HCT116 (cell line): ENCODE measurements at regions not wholly inside any gene's neighbourhood (a gene's known extent, or its start where the extent isn't known, plus 50 kb on each side); places are given as distances from the start of the nearest gene placed in this dataset.

ENCODE experiments used
- ATAC-seq: fragments of 200-7000 bp; cut with Tn5 transposase; 2 replicates; pipeline ENCODE4 v1.9.1; 2020; ENCODE audit warnings: mild to moderate bottlenecking, moderate library complexity
- BruUV-seq: library from RNA; stranded (reverse); fragments of 400-500 nt; replicated peaks from 2 replicates; lab custom pipeline; 2021; lab: Mats Ljungman, UMichigan
- CTCF ChIA-PET: fragments of 300-600 bp; sonication (Branson Sonifier 250); formaldehyde crosslinking; loops from one replicate; lab custom pipeline; 2021; ENCODE audit warnings: antibody characterized with exemption; lab: Charles Lee
- POLR2A ChIA-PET: fragments of 300-600, 350-600 bp; sonication (Branson Sonifier 250); formaldehyde crosslinking; loops from one replicate; lab custom pipeline; 2021; ENCODE audit warnings: antibody characterized with exemption; lab: Charles Lee
- RAD21 ChIA-PET, 2 experiments: fragments of 300-600 bp; sonication (Branson Sonifier 250); formaldehyde crosslinking; loops; one replicate each; lab custom pipeline; 2023; ENCODE audit warnings: low total read pairs in 2 of 2; ENCODE audit not compliant: uncharacterized antibody in 2 of 2, unreplicated experiment in 2 of 2, low non-redundant PET in 1 of 2; lab: Charles Lee
- DNase-seq: peaks from one replicate; pipeline ENCODE4 v3.0.0-alpha.2; 2010; ENCODE audit warnings: low read depth, low spot score
- H2AFZ ChIP-seq: fragments of 200-600 bp; shearing (Covaris generic), sonication (generic); 2 replicates; pipeline ENCODE4 v1.6.1; 2017; ENCODE audit warnings: low read depth, mixed run types, mixed read lengths, antibody characterized with exemption, low read length; ENCODE audit not compliant: poor library complexity, severe bottlenecking
- H3K27ac ChIP-seq: 2 replicates; pipeline ENCODE4 v1.5.1; 2012; ENCODE audit warnings: low read depth, low read length
- H3K27me3 ChIP-seq: fragments of 200-600 bp; sonication (generic); 2 replicates; pipeline ENCODE4 v1.6.1; 2016; ENCODE audit warnings: mixed run types, low read length, mixed read lengths; ENCODE audit not compliant: insufficient read depth
- H3K36me3 ChIP-seq, 2 experiments: fragments of 200-500 bp in 1 of 2; fragments of 200-600 bp in 1 of 2; sonication (Bioruptor generic) in 1 of 2; sonication (generic) in 1 of 2; 2 replicates each; pipeline versions ENCODE4 v1.5.1 to v1.6.1; 2014 to 2016; ENCODE audit warnings: low read length in 2 of 2, inconsistent platforms in 1 of 2, mixed read lengths in 1 of 2, mixed run types in 1 of 2; ENCODE audit not compliant: insufficient read depth in 2 of 2, control insufficient read depth in 1 of 2
- H3K4me1 ChIP-seq, 2 experiments: fragments of 200-600 bp in 1 of 2; sonication (generic) in 1 of 2; 2 replicates each; pipeline versions ENCODE4 v1.5.1 to v1.6.1; 2012 to 2017; ENCODE audit warnings: low read length in 2 of 2, inconsistent platforms in 1 of 2, mild to moderate bottlenecking in 1 of 2, mixed read lengths in 1 of 2, mixed run types in 1 of 2, moderate library complexity in 1 of 2; ENCODE audit not compliant: insufficient read depth in 2 of 2, control insufficient read depth in 1 of 2
- H3K4me2 ChIP-seq: fragments of 200-600 bp; sonication (generic); 2 replicates; pipeline ENCODE4 v1.6.1; 2017; ENCODE audit warnings: mixed run types, low read length, mixed read lengths
- H3K4me3 ChIP-seq, 2 experiments: fragments of 200-600 bp in 1 of 2; sonication (generic) in 1 of 2; replicated peaks in 1 of 2; 2 replicates each; pipeline ENCODE4 v1.5.1; 2011 to 2016; ENCODE audit warnings: low read length in 2 of 2, control low read depth in 1 of 2, low read depth in 1 of 2, mild to moderate bottlenecking in 1 of 2, mixed read lengths in 1 of 2, mixed run types in 1 of 2
- H3K79me2 ChIP-seq: fragments of 200-600 bp; sonication (generic); 2 replicates; pipeline ENCODE4 v1.6.1; 2017; ENCODE audit warnings: mild to moderate bottlenecking, mixed run types, low read length, moderate library complexity, mixed read lengths; ENCODE audit not compliant: insufficient read depth
- H3K9ac ChIP-seq: fragments of 200-600 bp; sonication (generic); 2 replicates; pipeline ENCODE4 v1.6.1; 2016; ENCODE audit warnings: low read length, mixed read lengths
- H3K9me2 ChIP-seq: fragments of 200-600 bp; sonication (generic), shearing (Covaris generic); 2 replicates; pipeline ENCODE4 v1.6.1; 2017; ENCODE audit warnings: mixed run types, mild to moderate bottlenecking, moderate library complexity; ENCODE audit not compliant: insufficient read depth
- H3K9me3 ChIP-seq, 2 experiments: fragments of 200-500 bp in 1 of 2; fragments of 200-600 bp in 1 of 2; sonication (Bioruptor generic) in 1 of 2; sonication (generic) in 1 of 2; 2 replicates each; pipeline ENCODE4 v1.6.1; 2014 to 2017; ENCODE audit warnings: low read length in 2 of 2, mixed read lengths in 2 of 2, inconsistent platforms in 1 of 2, low read depth in 1 of 2, mild to moderate bottlenecking in 1 of 2, mixed run types in 1 of 2, moderate library complexity in 1 of 2; ENCODE audit not compliant: control insufficient read depth in 1 of 2, insufficient read depth in 1 of 2
- H4K20me1 ChIP-seq: fragments of 200-600 bp; sonication (generic), shearing (Covaris generic); 2 replicates; pipeline ENCODE4 v1.6.1; 2017; ENCODE audit warnings: mixed run types, mild to moderate bottlenecking, moderate library complexity; ENCODE audit not compliant: insufficient read depth
- ATF3 ChIP-seq: IDR thresholded peaks from 2 replicates; pipeline ENCODE4 v1.6.1; 2012
- EZH2phosphoT487 ChIP-seq: fragments of 200-600 bp; IDR thresholded peaks from 2 replicates; pipeline ENCODE4 v1.6.1; 2018; ENCODE audit warnings: antibody characterized with exemption, borderline replicate concordance
- MAX ChIP-seq: IDR thresholded peaks from 2 replicates; pipeline ENCODE4 v1.6.1; 2012
- REST ChIP-seq: IDR thresholded peaks from 2 replicates; pipeline ENCODE4 v1.6.1; 2012; ENCODE audit warnings: low read depth
- SRF ChIP-seq: IDR thresholded peaks from 2 replicates; pipeline ENCODE4 v1.6.1; 2012; ENCODE audit warnings: low read depth
- intact Hi-C: fragments of 100-400 bp; cut with micrococcal nuclease; formaldehyde crosslinking; loops from 2 replicates; pipeline ENCODE4 v1.10.0; 2022

GRCh38 chr14:83058068-83058467, 1524.4 kb upstream of the SEL1L start:
- Histone ChIP-seq H3K4me3 (no peak overlapping the region), H3K27me3 (no peaks in the 10 kb centered on the region), H3K4me2 (no peak overlapping the region), H3K9me3 (peaks cover 8 to 28% of the 10 kb centered on the region in 2 experiments; a peak in 2 of 4 replicates), H2AFZ (no peak overlapping the region), H3K36me3 (no peaks in the 10 kb centered on the region), H3K79me2 (no peaks in the 10 kb centered on the region), H3K9ac (no peak overlapping the region), H3K9me2 (no peaks in the 10 kb centered on the region), H3K27ac (no peak overlapping the region), H4K20me1 (no peaks in the 10 kb centered on the region), H3K4me1 (no peaks in the 10 kb centered on the region)
- TF ChIP-seq EZH2phosphoT487 (no peak), SRF (no peak), REST (no peak), ATF3 (no peak), MAX (no peak)
- BruUV-seq: no TSS peak
- CTCF ChIA-PET: no interaction called here
- DNase-seq (no peak), ATAC-seq (no peak)
- POLR2A ChIA-PET: no interaction called here
- intact Hi-C loops: no loop called here
- RAD21 ChIA-PET: no interaction called here
